GM12892 (cell line): ENCODE measurements at regions not wholly inside any gene's neighbourhood (a gene's known extent, or its start where the extent isn't known, plus 50 kb on each side); places are given as distances from the start of the nearest gene placed in this dataset.

Source experiments
- DNase-seq: peaks from one replicate; pipeline ENCODE4 v3.0.0; 2011; ENCODE audit not compliant: insufficient read length
- FAIRE-seq: peaks from 2 replicates; lab custom pipeline; 2011; peaks lifted over from hg19 to GRCh38; lab: Jason Lieb, UNC
- POLR2A ChIP-seq: IDR thresholded peaks from 2 replicates; pipeline ENCODE4 v1.6.1; 2011; ENCODE audit warnings: low read depth, low read length, control low read depth
- POLR2AphosphoS5 ChIP-seq: IDR thresholded peaks from 2 replicates; pipeline ENCODE4 v1.6.1; 2011; ENCODE audit warnings: low read depth, low read length, control low read depth
- TAF1 ChIP-seq: IDR thresholded peaks from 2 replicates; pipeline ENCODE4 v1.6.1; 2011; ENCODE audit warnings: low read depth, mild to moderate bottlenecking, control low read depth, low read length, borderline replicate concordance

DNA sequence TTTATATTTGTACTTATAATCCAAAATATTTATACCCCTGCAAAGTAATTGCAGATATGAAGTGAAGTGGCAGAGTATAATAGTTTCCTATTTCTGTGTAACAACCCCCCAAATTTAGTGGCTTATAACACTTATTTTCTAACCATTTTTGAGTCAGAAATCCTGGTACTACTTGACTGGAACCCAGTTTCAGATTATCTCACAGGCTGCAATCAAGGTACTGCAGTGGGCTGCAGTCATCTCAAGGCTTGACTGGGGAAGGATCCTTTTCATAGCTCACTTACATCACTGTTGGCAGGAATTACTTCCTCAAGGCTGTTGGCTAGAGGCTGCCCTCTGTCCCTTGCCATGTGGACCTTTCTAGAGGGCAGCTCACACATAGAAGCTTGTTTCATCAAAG is 558.2 kb upstream of the PKDCC start:
- TF ChIP-seq TAF1 (no peak), POLR2AphosphoS5 (no peak), POLR2A (no peak)
- DNase-seq (no peak), FAIRE-seq (no peak)

DNA sequence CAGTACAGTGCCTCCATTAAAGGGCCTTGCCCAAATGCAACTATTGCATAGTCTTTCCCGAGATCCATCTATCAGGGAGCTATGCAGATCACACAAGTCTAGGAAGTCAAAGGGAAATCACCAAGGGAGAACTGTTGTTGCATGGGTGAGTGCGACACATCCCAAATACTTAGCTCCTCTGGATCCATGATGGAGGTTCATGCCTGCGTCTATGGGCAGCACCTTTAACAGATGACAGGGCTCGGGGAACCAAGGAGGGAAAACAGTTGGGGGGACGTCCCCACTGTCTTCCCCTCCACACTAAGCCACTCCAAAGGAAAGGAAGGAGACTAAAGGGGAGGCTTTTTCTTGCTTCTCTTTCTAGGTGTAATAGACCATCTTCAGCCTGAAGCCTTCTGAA is 552.8 kb upstream of the PKDCC start:
- DNase-seq (no peak), FAIRE-seq (no peak)
- no peak for TF ChIP-seq POLR2A
- TF ChIP-seq TAF1, result no peak
- TF ChIP-seq POLR2AphosphoS5, result no peak

DNA sequence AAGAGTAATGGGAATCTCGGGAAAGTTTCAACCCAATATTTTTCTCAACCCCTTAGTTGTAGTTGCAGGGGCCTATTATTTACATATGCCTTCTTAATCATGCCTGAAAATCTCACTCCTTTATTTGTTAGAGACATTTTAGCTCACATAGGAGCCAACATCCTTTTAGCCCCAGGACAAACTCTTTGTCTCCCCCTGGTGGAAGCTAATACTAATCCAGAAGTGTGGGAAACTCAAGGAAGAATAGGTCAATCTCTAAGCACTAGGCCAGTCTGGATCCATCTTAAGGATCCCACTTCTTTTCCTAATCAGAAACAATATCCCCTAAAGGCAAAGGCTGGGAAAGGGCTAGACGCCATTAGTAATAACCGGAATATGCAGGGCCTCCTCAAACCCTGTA is 550.9 kb upstream of the PKDCC start:
- TF ChIP-seq TAF1 (no peak), POLR2AphosphoS5 (no peak), POLR2A (no peak)
- DNase-seq, result no peak
- FAIRE-seq, result no peak

DNA sequence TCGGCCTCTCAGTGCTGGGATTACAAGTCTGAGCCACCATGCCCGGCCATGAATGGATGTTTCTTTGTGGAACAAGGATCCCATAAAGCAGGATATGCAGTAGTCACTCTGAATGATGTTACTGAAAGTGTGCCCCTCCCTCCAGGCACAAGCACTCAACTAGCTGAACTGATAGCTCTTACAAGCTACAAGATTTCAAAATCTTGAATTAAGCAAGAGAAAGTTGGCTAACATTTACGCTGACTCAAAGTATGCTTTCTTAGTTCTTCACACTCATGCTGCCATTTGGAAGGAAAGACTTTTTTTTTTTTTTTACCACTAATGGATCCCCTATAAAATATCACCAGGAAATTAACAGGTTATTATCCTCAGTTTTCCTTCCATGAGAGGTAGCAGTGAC is 549.0 kb upstream of the PKDCC start:
- FAIRE-seq (no peak), DNase-seq (no peak)
- TF ChIP-seq POLR2AphosphoS5, result no peak
- no peak for TF ChIP-seq TAF1
- TF ChIP-seq POLR2A, result no peak

DNA sequence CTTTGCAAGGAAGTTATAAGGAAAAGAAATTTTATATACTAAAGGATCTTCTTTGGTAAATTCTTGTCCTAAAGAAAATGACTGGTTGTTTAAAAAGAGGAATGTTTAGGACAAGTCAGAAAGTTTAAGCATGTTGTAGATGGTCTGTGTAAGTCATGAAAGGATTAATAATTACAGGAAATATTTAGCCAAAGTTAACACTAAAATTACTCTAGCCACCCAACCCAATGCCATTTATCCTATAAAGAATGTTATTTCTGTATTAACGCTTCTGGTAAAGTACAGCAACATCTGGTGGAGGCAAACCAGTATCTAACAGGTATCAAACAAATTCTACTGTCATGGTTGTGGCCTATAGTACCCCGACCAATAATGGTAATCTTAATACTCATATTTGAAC is 546.9 kb upstream of the PKDCC start:
- FAIRE-seq, result no peak
- no peak for DNase-seq
- TF ChIP-seq POLR2A (no peak), POLR2AphosphoS5 (no peak), TAF1 (no peak)

DNA sequence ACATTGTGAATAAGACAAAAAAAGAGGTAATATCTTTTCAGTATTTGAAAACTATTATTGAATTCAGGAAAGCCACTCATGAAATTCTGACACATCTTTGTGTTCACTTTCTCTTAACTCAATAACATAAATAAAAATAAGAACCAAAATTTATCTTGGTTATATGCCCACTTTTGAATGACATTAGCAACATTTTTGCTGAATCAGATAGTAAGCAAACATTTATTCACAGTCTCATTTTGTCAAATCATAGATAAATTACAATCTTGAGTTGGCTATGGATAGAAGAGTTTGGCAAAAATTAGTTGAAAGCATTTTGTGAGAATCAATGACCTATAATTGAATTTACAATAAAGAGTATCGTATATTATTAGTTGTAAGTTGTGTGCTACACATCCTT is 545.1 kb upstream of the PKDCC start:
- DNase-seq, result no peak
- TF ChIP-seq TAF1 (no peak), POLR2A (no peak), POLR2AphosphoS5 (no peak)
- FAIRE-seq, result no peak

DNA sequence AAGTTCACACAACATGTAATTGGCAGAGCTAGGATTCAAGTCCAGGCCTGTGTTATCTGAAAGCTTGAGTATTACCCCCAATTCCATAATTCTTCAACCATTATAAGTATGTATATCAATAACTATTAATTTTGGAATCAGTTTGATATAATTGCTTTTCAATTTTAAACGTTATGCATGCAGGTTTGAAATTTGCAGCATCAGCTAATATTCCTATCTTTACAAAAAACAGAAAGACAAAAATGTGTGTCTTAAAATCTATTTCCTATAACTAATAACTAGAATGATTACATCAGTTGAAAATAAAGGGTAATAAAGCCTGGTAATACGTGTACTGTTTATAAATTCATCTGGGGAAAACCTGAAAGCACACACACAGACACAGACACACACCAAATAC is 543.3 kb upstream of the PKDCC start:
- FAIRE-seq, result no peak
- no peak for DNase-seq
- TF ChIP-seq POLR2A (no peak), POLR2AphosphoS5 (no peak), TAF1 (no peak)

DNA sequence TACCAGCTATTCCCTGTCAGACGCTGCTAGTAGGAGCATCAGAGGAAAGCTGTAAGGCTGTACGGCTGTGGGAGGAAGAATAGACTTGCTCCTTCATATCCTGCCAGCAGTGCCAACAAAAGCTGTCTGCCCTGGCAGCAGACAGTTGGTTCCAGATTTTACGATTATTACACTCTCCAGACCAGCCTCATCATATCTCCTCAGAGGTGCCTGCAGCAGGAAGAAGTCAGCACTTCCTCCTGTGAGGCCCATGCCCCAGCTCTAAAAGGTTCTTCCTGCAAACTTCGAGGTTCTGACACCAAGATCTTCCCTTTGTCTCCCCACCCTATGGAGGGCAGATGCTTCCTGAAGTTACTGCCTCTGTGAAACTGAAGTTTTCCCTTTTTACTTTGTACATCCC is 537.7 kb upstream of the PKDCC start:
- TF ChIP-seq TAF1 (no peak), POLR2A (no peak), POLR2AphosphoS5 (no peak)
- DNase-seq, result no peak
- no peak for FAIRE-seq

DNA sequence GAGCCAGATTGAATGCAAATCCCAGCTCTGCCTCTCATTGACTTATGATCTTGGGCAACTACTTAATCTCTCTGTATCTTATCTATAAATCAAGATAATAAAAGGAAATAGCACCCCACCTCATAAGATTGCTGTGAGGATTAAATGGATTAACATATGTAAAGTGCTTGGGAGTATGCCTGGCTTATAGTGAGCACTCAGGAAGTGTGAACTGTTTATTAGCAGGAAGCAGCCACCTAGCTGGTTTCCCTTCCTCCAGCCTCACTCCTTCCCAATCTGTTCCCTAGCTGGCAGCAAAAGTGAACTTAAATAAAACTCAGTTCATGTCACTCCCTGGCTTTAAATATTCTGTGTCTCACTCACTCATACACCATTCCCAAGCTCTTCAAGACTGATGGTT is 526.6 kb upstream of the PKDCC start:
- FAIRE-seq (no peak), DNase-seq (no peak)
- TF ChIP-seq POLR2AphosphoS5 (no peak), POLR2A (no peak), TAF1 (no peak)

DNA sequence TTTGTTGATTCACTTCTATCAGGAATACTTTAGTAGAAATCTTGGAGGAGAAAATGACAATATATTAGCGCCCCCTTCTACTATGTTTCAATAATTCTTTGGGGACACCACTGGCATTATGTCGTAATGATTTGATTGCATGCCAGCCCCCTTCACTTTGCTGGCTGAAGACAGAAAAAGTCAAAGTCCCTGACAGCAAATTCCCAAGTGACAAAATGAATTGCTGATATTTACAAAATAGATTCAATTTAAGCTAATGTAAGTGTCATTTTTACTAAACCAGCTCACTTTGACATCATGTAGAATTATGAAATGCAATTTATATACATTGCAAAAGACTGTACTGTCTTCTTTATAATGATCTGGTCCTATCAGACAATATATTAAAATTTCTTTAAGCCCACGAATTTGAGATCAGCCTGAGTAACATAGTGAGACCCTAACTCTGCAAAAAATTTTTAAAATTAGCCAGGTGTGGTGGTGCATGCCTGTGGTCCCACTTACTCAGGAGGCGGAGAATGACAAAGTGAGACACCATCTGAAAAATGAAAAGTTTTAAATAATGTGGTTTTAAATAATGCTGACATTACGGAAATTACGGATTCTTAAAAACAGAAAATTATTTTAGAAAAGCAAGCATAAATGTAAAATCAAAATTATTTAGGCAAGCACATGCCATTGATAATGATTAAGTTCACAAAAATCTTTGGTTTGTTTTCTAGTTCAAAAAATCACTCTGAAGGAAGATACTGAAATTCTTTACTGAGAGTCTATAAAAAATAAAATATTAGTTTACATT is 520.1 kb upstream of the PKDCC start:
- no peak for FAIRE-seq
- DNase-seq, result no peak
- TF ChIP-seq POLR2A, result no peak
- TF ChIP-seq TAF1, result no peak

DNA sequence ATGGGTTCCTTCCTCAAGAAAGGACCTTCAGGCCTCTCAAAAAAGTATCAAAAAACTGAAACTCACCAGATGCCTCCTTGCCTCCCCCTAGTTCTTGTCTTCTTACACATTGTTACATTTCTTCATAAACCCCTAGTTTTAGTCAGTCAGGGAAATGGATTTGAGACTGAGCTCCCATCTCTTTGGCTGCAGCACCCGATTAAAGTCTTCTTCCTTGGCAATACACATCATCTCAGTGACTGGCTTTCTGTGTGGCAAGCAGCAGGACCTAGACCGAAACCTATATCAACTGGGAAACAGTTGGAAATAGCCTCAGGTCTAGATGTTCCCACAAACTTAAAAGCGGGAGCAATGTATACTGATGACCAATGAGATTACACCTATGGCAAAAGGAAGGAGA is 512.2 kb upstream of the PKDCC start:
- TF ChIP-seq POLR2AphosphoS5 (no peak), POLR2A (no peak), TAF1 (no peak)
- FAIRE-seq, result no peak
- no peak for DNase-seq

DNA sequence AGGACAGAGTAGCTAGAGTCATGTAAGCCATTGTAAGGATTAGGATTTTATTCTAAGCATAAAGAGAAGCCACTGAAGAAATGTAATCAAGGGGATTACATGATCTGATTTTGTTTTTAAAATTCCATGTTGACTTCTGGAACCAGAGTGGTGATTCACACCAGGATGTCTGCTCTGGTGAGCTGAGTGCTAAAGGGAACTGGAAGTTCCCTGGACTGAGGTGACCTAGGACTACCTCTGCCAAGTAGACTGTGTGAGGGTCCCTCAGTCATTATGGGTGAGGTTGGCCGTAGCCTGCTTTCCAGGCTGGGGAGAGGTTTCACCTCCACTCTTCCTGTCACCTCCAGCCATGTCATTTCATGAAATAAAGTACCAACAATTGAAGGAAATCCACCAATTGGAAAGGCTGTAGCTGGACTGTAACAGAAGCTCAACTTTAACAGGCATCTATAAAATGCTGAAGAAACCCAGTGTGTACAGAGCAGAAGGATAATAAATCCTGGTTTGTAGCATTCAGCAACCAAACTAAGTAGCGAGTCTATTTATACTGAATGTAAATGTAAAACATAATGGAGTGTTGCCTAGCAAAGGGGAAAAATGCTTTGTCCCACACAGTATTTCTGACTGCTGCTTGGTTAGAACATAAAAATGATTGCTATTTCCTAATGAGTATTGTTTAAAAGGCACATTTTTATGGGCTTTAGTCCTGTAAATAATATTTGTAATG is 507.4 kb upstream of the PKDCC start:
- DNase-seq, result no peak
- TF ChIP-seq POLR2A, result no peak
- TF ChIP-seq POLR2AphosphoS5, result no peak
- TF ChIP-seq TAF1, result no peak
- FAIRE-seq, result no peak

DNA sequence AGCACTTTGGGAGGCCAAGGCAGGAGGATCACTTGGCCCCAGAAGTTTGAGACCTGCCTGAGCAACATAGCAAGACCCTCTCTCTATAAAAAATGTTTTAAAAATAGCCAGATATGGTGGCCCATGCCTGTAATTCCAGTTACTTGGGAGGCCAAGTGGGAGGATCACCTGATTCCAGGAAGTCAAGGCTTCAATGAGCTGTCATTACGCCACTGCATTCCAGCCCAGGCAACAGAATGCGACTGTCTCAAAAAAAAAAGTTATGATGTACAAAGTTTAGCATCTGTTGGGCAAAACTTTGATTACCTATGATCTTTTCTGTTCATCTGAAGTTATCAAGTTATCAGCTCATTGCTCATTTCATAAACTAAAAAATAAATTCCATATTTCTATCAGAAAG is 504.1 kb upstream of the PKDCC start:
- no peak for FAIRE-seq
- no peak for DNase-seq
- TF ChIP-seq POLR2AphosphoS5, result no peak
- no peak for TF ChIP-seq TAF1
- no peak for TF ChIP-seq POLR2A
